Caki2 (cell line): ENCODE measurements at regions not wholly inside any gene's neighbourhood (a gene's known extent, or its start where the extent isn't known, plus 50 kb on each side); places are given as distances from the start of the nearest gene placed in this dataset.

Experiments used
- DNase-seq: peaks from one replicate; pipeline ENCODE4 v3.0.0-alpha.2; 2015; ENCODE audit warnings: low read depth
- in situ Hi-C: cut with HindIII; loops from 2 replicates; pipeline ENCODE4 v1.10.0; 2016; ENCODE audit warnings: low sequenced_read_pairs, low pct_unique_long_range_greater_than_20kb, mixed read lengths

DNA sequence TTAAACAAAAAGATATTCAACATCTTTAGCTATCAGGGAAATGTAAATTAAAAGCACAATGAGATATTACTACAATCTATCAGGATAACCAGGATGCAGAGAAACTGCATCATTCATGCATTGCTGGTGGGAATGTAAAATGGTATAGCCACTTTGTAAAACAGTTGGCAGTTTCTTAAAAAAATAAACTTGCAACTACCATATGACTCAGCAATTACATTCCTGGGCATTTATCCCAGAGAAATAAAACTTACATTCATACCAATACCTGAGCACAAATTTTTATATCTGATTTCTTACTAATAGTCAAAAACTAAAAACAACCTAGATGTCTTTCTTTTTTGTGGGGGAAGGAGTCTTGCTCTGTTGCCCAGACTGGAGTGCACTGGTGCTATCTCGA lies 190.3 kb upstream of the TAB2 start:
- DNase-seq = peak; percentile 59

DNA sequence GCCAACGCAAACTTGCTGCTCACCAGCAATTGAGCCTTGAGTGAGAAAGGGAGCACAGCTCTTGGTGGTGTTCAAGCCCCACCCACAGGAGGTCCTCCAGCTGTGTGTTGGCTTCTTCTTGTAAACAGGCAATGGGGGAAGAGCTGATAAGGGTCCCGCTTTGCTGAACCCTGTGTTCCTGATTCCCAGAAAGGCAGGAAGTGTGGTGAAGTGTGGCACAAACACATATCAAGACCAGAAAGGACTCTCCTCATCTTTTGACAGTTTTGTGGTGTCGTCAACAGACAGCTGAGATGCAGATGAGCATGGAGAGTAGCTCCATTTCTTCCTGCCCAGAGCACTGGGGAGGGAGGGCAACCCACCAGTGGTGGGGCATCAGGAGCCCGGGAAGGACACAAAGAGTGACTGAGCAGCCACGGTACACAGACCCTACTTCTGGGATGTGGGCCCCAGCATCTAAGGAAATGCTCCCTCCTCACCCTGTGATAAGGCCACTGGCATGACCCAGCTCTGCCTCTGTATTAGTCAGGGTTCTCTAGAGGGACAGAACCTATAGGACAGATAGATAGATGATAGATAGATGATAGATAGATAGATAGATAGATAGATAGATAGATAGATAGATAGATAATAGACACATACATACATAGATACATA lies 188.9 kb upstream of the TAB2 start:
- no peak for DNase-seq
- in situ Hi-C loops = no loop called here

More for the DNA sequence above, 190.3 kb upstream of the TAB2 start:
- in situ Hi-C loops = no loop called here

DNA sequence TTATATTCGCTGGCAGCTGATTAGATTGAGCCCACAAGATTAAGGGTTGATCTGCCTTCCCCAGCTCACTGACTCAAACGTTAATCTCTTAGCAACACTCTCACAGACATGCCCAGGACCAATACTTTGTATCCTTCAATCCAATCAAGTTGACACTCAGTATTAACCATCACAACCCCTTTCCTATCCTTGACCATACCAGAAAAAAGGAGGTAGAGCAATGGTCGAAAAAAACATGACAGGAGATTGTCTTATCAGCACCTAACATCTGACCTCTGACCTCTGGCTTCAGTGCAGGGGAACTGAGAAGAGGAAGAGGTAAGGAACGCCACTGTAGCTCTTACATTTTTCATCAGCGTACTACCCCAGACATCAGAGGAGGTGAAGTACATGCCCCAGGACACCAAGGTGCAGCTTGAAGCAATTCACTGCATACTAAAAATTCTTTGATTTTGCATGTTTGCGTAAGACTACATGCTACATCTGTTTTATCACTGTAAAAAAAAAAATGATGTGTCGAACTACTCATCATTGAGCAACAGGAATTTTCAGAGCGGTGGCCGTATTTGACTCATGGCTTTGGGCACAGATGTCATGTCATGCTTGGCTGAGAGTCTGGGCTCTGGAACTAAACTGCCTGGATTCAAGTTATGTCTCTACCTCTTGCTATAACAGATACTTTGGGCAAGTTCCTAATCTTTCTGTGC lies 188.0 kb upstream of the TAB2 start:
- peak; percentile 83 for DNase-seq
- in situ Hi-C loops = no loop called here

DNA sequence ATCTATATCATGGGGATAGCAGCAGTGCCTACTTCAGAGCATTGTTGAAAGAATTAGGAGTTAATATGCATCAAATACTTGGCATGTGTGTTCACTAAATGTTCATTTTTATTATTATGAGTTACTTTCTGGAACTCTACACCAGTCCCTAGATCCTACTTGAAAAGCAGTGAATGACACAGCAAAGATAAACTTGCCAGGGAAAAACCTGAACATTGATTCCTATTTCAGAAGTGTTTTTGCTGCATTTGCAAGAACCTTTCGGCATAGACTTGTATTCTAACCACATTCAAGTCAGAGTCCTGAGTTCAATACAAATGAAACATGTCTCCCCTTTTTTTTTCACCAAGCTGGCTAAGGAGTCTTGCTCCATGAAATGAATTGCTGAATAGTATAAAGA lies 187.4 kb upstream of the TAB2 start:
- in situ Hi-C loops = no loop called here

DNA sequence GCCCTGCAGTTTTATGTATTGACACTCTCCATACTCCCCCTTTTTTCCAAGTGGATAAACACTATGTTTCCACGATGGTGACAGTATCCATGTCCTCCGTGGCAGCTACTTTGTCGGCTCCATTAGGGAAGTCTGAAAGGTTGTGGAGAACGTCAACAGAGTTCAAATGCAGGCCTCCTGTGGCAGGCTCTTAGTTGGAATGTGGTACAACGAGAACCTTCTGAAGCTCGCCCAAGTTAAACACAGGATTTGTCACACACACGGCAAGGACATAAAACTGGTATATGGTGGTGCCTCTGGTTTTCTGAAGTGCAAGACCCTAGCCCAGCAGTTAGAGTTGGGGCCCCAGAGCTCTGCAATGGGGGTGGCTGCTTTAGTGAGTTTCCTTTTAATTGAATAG lies 187.0 kb upstream of the TAB2 start:
- in situ Hi-C loops = no loop called here
- DNase-seq = no peak

More for the DNA sequence above, 187.4 kb upstream of the TAB2 start:
- no peak for DNase-seq

DNA sequence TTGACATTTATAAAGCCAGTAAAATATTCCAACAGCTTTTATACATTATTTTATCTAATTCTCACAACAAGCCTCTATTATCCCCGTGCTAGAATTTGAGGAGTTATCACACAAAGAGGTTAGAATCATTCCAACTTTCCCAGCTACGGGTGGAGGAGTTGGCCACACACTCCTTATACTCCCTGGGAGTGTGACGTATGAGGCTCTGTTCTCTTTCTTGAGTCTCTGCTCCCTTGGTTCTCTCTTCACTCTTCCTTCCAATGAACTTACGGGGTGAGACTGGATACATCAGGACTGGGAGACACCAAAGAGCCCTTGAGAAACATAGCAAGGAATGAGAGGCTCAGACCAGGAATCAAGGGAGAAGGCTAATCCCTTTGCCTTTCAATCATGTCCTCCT lies 185.6 kb upstream of the TAB2 start:
- no peak for DNase-seq
- in situ Hi-C loops = no loop called here

DNA sequence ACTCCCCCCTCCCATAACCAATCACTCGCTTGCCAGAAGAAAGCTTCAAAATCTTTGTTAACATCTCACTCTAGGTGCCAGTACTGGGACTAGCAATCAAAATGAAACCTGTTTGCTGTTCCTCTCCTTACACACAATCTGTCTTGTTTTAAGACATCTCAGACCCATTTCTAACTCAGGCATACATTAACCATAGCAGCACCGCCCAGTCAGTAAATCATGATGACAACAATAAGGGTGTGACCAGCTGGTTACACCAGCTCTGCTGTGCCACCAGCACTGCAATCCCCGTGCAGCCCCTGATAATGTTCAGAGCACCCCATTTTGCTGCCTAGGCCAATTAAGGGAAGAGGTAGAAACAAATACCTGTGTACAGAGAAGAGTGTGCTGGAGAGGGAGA lies 185.2 kb upstream of the TAB2 start:
- in situ Hi-C loops = no loop called here

DNA sequence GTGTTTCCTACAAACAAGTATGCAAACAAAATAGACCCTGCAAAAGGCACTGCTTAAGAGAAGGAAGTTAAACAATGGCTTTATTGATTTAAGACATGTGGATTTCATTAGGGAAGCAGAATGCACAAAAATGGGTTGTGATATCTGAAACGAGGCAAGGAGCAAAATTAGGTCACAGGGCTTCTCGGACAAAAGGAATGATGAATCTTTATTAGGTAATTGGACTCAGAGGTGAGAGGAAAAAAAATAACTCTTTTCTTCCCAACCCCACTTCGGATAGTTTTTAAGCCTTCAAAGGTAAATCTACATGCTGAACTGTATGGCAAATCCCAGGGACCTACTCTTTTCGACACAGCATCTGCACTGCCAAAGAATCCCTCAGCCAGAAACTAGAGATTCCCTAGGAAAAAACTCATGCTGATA lies 183.0 kb upstream of the TAB2 start:
- in situ Hi-C loops = no loop called here
- no peak for DNase-seq

More for the DNA sequence above, 185.2 kb upstream of the TAB2 start:
- DNase-seq = peak; percentile 22

DNA sequence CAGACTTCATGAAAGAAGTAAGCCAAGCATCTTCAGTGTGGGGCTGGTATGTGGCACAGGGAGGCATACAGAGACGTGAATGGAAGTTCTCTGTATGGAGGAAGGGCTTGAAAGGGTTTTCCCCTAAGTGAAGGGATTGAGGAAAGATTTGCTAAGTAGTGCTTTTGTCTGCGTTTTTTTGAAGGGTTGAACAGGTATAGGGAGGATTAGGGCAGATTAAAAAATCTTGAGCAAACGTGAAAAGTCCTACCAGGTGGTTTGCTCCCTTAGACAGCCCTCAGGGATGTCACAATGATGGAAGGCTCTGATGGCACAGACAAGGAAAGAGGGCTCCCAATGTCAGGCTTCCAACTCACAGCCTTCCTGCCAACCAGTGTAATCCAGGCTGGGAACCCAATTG lies 181.7 kb upstream of the TAB2 start:
- no peak for DNase-seq
- in situ Hi-C loops = no loop called here

DNA sequence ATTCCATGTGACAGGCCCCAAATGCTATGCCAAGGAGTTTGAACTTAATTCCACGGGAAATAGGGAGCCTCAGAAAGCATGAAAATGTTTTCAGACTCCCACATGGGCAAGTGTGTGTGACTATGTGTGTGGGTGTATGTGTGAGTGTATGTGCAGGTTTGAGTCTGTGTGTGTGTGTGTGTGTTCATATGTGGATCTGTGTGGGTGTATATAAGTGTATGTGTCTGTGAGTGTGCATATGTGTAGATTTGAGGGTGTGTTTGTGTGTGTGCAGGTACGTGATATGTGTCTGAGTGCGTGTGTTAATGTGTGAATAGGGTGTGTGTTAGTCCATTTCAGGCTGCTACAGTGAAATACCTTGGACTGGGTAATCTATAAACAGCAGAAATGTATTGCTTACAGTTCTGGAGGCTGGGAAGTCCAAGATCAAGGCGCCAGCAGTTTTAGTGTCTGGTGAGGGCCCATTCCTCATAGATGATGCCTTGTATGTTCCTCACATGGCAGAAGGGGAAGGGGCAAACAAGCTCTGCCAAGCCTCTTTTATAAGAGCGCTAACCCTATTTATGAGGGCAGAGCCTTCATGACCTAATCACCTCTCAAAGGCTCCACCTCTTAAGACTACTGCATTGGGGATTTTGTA lies 181.1 kb upstream of the TAB2 start:
- in situ Hi-C loops = no loop called here
- DNase-seq = no peak

DNA sequence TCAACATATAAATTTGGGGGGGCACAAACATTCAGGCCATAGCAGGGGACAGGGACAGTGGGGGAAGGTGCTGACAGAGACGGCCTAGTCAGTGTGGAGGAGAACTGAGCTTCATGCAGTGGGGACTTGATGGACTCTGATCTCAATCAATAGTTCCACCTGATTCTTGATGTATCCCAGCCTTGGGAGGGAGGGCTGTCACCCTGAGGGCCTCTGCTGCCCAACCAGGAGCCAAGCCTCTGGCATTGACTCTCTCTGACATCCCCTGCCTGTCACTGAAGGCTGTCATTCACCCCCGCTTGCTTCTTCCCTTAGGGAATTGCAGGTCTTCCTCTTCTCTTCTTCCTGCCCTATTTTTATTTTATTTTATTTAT lies 180.6 kb upstream of the TAB2 start:
- in situ Hi-C loops = no loop called here

DNA sequence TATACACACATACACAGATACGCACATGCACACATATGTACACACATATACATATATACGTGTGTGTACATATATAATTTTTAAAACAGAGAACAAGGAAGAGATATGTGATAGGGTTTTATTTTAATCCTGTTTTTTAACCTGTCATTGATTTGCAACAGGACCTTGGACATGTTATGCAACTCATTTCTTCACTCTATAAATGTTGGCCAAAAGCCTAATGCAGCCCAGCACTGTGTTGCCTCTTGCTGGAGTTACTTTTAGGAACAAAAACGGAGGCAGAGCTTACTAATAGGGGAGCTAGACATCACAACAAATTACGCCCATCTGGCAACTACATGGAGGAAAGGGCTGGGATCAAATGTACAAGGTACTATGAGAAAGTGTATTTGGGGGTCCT lies 179.9 kb upstream of the TAB2 start:
- in situ Hi-C loops = no loop called here
- DNase-seq = no peak

More for the DNA sequence above, 180.6 kb upstream of the TAB2 start:
- DNase-seq = no peak

DNA sequence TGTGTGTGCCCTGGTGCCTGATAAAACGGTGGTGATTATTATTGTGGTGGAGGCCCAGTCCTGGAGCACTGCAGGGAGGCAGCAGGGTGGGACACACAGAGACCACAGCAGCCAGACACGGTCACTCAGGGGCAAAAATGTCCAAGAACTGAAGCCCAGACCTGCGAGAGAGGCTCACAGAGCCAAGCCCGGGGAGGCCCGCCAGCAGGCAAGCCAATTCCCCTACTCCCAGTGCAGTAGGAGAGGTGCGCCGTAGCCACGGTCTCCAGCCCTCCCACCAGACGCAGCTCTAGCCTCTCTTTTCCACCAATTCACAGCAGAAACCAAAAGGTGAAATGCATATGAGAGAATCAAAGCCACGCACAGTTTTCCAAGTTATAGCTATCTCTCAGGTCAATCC lies 179.4 kb upstream of the TAB2 start:
- no peak for DNase-seq
- in situ Hi-C loops = no loop called here

DNA sequence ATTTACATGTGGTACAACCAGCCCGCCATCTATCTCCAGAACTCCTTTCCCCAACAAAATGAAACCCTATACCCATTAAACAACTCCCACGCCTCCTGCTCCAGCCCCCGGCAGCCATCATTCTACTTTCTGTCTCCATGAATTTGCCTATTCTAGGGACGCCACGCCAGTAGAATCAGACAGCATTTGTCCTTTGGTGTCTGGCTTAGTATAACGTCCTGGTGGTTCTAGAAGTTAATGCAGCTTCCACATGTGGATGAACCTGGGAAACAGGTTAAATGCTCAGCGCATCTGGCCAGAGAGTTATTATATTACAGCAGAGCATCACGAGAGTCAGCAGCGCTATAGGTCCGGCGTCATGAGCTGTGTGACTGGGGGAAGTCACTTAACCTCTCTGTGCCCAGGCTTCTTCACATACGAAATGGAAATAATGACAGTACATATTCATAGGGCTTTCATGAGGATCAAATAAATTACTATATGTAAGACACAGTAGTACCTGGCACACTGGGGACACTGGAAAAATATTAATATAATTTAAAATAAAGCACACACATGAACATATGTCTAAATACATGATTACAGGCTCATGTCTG lies 178.7 kb upstream of the TAB2 start:
- DNase-seq = no peak
- in situ Hi-C loops = no loop called here

DNA sequence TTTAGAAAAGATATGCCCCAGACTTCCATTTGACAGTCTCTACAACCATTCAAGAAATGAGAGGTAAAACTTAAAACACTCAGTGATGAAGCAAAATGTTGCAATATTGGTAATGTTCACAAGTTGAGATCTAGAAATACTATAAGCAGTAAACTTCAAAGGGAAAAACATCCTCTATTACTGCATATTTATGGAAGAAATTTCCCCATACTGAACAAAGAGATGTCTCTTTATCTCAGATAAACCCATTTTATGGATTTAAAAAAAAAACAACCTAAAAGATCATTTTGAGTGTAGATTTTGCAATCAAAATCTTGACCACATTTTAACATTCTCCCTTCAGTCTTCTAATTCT lies 177.8 kb upstream of the TAB2 start:
- in situ Hi-C loops = no loop called here

DNA sequence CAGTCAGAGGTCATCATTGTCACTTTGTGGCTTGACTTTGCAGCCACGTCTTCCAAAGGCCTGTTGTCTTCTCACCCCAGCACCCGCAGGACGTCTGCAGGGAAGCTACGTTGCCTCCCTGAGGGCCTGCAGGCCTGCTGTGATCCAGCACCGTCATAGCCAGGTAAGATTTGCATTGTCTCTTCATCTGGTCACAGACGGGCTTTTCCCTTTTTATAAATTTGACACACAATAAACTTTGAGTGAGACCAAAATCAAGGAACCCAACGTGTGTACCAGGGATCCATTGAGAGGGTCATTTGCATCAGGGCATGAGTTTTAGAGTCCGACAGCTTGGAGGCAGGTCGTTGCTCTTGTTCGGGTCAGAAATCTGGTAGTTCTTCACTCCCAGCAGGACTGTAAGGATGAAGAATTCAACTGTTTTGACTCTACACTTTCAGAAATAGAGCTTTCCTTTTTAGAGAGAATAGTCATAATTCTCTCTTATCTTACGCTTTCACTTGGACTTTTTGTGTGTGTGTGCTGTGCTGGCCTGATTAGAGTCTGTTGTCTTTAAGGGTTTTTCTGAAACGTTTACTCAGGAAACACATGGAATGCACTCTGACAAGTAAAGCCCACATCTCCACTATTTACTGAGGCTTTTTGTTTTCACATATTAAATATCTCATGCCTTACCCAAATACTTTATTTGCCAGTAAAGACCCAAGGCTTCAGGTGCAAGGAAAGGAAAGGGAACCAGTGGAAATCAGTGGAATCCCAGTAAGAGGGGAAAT lies 177.2 kb upstream of the TAB2 start:
- in situ Hi-C loops = no loop called here
- no peak for DNase-seq

More for the DNA sequence above, 177.8 kb upstream of the TAB2 start:
- DNase-seq = no peak

DNA sequence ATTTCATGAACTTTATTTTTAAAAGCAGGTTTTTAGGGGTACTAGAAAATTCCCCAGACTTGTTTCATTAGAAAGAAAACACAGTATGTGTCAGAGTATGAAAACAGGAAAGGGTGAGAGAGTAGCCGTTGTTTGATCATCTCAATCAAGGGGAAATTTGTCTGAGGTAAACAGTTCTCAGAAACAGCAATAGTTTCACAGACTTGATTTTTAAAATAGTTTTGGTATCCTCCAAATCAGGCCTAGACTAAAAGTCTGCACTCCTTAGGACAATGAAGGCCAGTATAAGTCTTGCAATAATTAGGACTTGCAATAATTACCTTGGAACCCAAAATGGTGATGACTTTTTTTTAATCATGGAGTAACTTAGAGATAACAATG lies 176.6 kb upstream of the TAB2 start:
- in situ Hi-C loops = no loop called here
- DNase-seq = no peak

DNA sequence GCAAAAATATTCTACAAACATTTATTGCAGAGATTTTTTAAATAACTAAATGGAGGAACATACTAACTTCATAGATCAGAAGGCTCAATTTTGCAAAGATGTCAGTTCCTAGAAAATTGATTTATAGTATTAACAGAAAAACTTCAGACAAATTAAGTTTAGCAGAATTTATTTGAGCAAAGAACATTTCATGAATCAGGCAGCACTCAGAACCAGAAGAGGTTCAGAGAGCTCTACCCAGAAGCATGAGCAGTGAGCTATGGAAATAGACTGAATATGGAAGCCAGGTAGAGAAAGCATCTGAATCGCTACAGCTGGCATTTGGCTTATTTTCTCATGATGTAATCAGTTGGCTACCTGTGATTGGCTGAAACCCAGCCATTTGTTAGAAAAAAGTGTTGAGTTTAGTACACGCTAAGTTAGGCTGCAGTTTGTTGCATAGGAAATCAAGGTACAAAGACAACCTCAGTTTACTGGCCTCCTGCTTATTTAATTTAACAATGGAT lies 174.5 kb upstream of the TAB2 start:
- in situ Hi-C loops = no loop called here
- no peak for DNase-seq
